Activated CD8-positive, alpha-beta memory T cell treated with anti-CD3 and anti-CD28 coated beads for 24 hours (primary cell): ENCODE measurements at regions not wholly inside any gene's neighbourhood (a gene's known extent, or its start where the extent isn't known, plus 50 kb on each side); places are given as distances from the start of the nearest gene placed in this dataset.

ENCODE experiments used
- DNase-seq: peaks from one replicate; pipeline ENCODE4 v3.0.0-alpha.2; 2020

DNA sequence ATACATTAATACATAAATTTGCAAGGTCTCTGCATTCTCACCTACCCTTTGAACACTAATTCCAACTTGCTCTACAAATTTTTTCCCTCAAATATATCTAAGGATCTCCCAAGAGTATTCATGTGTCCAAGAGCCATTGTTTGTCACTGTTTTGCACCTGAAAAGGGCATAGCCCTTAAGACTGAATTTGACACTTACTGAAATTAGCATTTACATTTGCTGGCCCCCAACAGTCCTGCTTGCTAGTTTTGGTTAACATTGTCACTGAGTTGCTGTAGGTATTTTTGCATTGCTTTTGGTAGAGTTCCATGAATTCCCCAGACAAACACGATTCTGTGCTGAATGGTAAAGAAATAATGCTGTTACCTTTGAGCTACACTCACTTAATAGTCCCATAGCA is 57.3 kb downstream of the KCNA4 start:
- no peak for DNase-seq

- DNase-seq: no peak
Observed at GRCh38 chr11:29957431-29957830, 59.4 kb downstream of the KCNA4 start.

GRCh38 chr11:29956076-29956556 is 60.7 kb downstream of the KCNA4 start:
- no peak for DNase-seq

- no peak for DNase-seq
Observed at GRCh38 chr11:29943347-29943746, 73.5 kb downstream of the KCNA4 start.

DNA sequence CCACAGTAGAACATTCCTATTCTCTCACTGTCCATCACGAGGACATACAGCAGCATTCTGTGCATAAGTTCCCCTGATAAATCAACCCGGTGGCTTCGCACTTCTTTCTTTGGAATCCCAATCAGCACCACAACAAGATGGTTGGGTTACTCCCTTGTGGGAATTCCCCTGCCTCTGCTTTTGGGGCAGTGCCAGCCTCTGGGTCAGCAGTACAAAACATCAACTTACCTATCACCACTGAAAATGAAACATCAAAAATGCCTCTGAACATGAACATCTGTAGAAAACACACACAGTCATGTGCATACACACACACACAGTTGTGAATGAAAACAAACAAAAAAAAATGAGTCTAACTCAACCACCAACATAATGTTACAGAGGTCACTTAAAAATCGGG is 79.3 kb downstream of the KCNA4 start:
- DNase-seq: no peak

- DNase-seq: no peak
Observed at GRCh38 chr11:29934115-29934638, 82.7 kb downstream of the KCNA4 start.

- no peak for DNase-seq
Observed at GRCh38 chr11:29916040-29916439, 100.8 kb downstream of the KCNA4 start.

DNA sequence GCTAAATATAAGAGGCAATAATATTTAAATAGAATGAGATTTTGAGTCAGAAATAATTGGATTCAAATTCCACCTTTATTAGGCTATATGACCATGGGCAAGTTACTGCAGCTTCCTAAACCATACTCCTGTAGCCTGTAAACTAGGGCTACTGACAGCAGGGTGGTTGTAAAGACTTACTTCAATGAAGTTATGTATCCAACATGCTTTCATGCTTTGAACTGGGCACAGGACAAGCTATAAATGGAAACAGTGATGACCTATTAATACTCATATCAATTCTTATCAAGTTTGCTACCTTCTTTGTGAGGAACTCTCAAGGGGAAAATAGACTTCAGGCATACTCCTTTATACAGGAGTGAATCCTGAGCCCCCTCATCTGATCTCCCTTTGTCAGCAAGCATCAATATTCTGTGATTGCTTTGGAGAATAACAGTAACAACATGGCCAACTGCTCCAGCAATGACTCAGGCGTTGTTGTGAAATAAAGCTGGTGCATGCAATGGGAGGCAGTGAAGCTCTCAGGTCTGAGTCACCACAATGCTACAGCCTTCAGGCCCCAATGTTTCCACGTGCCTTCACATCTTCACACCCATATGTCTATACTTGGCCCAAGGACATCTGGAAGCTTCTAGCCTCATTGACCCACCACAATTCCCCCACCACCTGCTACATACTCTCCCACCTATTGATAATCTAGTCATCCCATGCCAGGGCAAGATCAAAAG is 102.5 kb downstream of the KCNA4 start:
- no peak for DNase-seq

GRCh38 chr11:29913352-29913751 is 103.5 kb downstream of the KCNA4 start:
- no peak for DNase-seq

DNA sequence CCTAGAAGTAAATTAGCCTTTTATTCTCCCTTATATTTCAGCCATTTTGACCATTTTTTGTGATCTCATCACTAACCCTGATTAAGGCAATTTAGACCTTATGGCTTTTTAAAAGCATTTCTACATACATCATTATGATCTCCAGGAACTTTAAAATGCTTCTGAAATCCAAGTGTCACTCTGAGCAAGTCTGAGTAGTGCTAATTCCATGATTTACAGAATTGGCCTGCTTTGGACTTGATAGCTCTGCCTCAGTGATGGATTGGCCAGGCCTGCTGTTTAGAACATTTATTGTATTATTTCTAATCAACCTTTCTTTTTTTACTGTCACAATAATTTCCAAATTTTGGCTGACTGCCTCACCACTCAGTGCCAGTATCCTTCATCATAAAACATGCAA is 116.4 kb downstream of the KCNA4 start:
- no peak for DNase-seq

DNA sequence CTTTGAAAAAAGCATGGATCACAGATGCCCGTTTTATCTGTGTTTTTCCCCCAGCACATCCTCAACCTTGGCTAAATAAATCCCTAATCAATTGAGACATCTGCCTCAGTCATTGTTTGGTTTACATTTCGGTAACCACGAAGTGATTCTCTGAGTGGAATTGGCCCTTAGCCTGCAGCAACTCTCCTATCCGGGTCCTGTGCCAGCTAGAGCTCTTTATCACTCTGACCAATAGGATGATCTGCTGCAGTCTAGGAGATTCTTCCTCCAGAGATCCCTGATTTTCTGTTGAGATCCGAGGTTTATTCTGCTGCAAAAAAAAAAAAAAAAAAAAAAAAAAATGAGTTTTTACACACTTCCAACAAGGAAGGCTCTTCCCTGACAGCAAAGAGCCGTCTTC is 137.3 kb downstream of the KCNA4 start:
- no peak for DNase-seq

DNA sequence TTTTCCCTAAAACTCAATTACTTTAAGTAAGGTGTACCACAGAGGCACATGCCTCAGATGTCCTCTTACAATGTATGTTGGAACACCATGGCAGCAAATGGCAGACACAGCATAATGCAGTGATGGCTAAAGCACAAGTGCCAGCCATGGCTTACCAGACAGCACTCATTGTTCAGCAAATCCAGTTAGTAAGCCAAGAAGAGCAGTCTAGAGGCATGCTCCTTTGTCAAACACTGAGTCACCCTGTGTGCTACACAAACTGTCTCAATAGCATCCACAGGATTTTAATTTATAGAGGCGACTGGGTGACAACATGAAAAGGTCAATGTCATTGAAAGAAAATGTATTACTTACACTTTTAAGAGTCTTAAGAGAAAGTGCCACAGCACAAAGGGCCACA is 140.6 kb downstream of the KCNA4 start:
- no peak for DNase-seq

DNA sequence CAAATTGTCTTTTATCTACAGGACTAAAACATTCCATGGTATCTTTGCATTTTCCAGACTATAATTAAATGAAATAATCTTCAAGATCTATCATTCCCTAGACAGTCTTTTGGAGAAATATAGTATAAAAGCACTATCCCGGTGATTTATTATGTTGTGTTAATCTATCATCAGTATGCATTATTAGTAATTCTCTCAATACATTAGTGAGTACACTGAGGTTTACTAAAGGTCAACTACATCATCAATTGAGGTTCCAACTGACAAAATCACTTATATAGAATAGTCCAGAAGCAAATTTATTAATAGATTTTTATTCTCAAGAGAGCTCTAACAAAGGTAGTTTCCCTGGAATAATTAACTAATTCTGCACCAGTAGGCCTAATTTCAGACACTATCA is 169.6 kb downstream of the KCNA4 start:
- DNase-seq: no peak

DNA sequence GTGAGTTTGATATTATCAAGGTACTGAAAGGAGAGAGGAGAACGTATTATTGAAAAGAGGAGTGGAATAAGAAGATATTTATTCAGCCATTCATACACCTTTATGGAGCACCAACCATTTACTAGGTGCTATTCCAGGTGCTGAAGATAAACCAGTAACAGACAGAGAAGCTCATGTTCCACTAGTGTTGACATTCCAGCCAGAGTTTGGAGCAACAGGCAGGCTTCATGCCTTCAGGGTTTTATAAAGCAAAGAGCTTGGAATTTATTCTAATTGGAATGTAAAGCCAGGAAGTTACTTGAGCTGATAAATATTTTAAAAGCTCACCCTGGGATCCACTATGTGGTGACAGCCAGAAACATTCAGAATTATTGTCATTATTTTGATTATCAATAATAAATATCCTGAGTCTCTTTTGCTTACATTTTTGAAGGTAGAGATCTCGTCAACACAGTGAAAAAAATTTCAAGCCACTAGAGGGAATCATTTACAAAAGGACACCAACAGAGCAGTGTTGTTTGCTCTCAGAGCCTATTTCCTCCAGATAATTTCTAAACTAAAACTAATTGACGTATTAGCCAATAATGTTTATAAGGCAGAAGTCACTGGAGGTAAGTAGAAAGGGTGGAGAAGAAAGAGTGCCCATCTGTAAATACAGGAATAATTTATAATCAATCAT is 172.0 kb downstream of the KCNA4 start:
- DNase-seq: no peak

- DNase-seq: no peak
Observed at GRCh38 chr11:29844031-29844430, 172.8 kb downstream of the KCNA4 start.

GRCh38 chr11:29842061-29842460 is 174.8 kb downstream of the KCNA4 start:
- no peak for DNase-seq

GRCh38 chr11:29826878-29827277 is 190.0 kb downstream of the KCNA4 start:
- no peak for DNase-seq

GRCh38 chr11:29816359-29816758 is 200.5 kb downstream of the KCNA4 start:
- DNase-seq: no peak

- no peak for DNase-seq
Observed at GRCh38 chr11:29809121-29809520, 207.7 kb downstream of the KCNA4 start.

DNA sequence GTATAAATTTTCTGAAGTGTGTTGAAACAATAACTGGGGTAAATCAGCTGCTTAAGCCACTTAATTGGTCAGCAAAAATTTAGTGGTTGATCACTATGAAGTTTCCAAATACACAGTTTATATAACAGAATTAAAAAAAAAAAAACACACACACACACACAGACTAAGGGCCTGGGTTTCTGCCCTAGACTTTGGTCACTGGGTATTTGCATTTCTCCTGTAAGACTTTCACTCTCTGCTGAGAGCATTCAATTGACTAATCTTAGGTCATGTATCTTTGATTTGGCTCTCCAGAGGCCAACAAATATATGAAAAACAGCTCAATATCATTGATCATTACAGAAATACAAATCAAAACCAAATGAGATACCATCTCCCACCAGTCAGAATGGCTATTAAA is 214.3 kb downstream of the KCNA4 start:
- no peak for DNase-seq

DNA sequence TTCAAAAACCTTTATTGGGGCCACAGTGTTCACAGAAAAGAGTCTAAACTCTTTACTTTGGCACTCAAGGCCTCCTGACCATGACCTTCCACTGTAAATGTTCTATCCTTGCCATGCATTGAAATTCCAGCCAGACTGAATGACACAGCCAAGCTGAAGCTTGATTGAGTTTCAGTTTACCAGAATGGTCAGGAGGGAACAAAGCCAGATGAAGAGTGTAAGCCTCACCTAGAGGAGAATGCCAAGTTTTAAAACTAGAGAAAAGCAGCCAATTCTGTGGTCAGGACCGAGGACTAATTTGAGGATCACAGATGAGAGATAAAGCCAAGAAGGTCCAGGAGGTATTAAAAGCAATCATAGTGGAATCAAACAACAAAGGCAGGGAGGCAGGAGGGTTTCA is 215.3 kb downstream of the KCNA4 start:
- DNase-seq: no peak

GRCh38 chr11:29786092-29786491 is 230.7 kb downstream of the KCNA4 start:
- DNase-seq: no peak

DNA sequence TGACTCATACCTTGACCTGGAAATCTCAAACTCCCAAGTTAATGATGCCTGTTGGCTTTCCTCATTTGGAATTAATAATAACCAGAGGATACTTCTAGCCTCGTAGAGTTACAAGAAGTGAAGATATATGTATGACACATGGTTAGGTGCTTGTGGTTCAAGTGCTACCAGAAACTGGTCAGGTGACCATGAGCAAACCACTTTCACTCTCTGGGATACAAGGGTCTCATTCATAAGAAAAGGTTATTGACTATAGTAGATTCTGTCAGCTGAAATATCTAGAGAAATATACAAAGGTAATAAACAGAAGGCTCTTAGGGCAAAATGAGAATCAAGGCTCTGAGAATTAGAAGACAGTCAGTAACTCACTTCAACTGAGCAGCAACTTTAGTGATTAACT is 233.3 kb downstream of the KCNA4 start:
- no peak for DNase-seq

GRCh38 chr11:29782447-29782846 is 234.4 kb downstream of the KCNA4 start:
- DNase-seq: no peak

DNA sequence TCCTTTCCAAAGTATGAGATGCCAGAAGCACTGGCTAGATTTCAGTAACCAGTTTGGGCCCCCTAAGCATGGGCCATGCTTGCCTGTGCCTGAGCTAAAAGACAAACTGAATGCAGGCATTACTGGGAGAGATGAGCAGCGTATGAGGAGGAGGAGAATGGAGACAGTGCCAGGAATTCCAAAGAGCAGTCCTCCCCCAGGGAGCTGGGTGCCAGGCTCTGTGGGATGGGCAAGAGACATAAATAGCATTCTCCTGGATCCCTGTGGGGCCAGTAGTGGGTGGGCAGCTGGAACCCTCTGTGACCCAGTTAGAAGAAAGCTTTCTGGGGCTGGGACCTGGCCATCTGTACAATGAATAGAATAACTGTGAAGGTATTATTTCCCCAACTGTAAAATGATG is 235.6 kb downstream of the KCNA4 start:
- no peak for DNase-seq
